A673 (cell line): ENCODE measurements at regions not wholly inside any gene's neighbourhood (a gene's known extent, or its start where the extent isn't known, plus 50 kb on each side); places are given as distances from the start of the nearest gene placed in this dataset.

ENCODE experiments used
- BruUV-seq: library from RNA; stranded (reverse); fragments of 400-500 nt; replicated peaks from 2 replicates; lab custom pipeline; 2021; lab: Mats Ljungman, UMichigan
- CTCF ChIA-PET: fragments of 300-600 bp; sonication (Branson Sonifier 250); formaldehyde crosslinking; loops from one replicate; lab custom pipeline; 2022; ENCODE audit warnings: antibody characterized with exemption; lab: Charles Lee
- POLR2A ChIA-PET: fragments of 300-600 bp; sonication (Branson Sonifier 250); formaldehyde crosslinking; loops from one replicate; lab custom pipeline; 2022; ENCODE audit warnings: antibody characterized with exemption; ENCODE audit not compliant: low non-redundant PET; lab: Charles Lee
- DNase-seq: peaks from one replicate; pipeline ENCODE4 v3.0.0-alpha.2; 2015; ENCODE audit warnings: low spot score
- H3K27ac ChIP-seq: fragments of 200-600 bp; sonication (generic); 2 replicates; pipeline ENCODE4 v1.5.1; 2016; ENCODE audit warnings: mixed run types, low read depth, mild to moderate bottlenecking, mixed read lengths, antibody characterized with exemption, low read length; ENCODE audit not compliant: poor library complexity, severe bottlenecking
- H3K27me3 ChIP-seq: fragments of 200-600 bp; sonication (generic); replicated peaks from 2 replicates; pipeline ENCODE4 v1.6.1; 2017; ENCODE audit warnings: mixed run types, low read depth, mild to moderate bottlenecking, mixed read lengths, antibody characterized with exemption, low read length; ENCODE audit not compliant: insufficient read depth, poor library complexity
- H3K36me3 ChIP-seq: fragments of 200-600 bp; sonication (generic); 2 replicates; pipeline ENCODE4 v1.6.1; 2016; ENCODE audit warnings: mixed run types, mild to moderate bottlenecking, mixed read lengths, antibody characterized with exemption, low read length; ENCODE audit not compliant: insufficient read depth, poor library complexity, severe bottlenecking
- H3K4me1 ChIP-seq: fragments of 200-600 bp; sonication (generic); 2 replicates; pipeline ENCODE4 v1.6.1; 2017; ENCODE audit warnings: mixed run types, mild to moderate bottlenecking, mixed read lengths, antibody characterized with exemption, low read length; ENCODE audit not compliant: insufficient read depth, poor library complexity, severe bottlenecking
- H3K4me3 ChIP-seq: fragments of 200-600 bp; sonication (generic); 2 replicates; pipeline ENCODE4 v1.5.1; 2016; ENCODE audit warnings: low read depth, mixed run types, mild to moderate bottlenecking, mixed read lengths, low read length; ENCODE audit not compliant: poor library complexity, severe bottlenecking
- H3K9me3 ChIP-seq: fragments of 200-600 bp; sonication (generic); 2 replicates; pipeline ENCODE4 v1.6.1; 2016; ENCODE audit warnings: mixed run types, low read depth, mild to moderate bottlenecking, mixed read lengths, antibody characterized with exemption, low read length; ENCODE audit not compliant: poor library complexity, severe bottlenecking
- CTCF ChIP-seq: fragments of 300-800, 200-600 bp; sonication (generic); conservative IDR thresholded peaks from 2 replicates; pipeline ENCODE4 v1.5.1; 2017; ENCODE audit warnings: low read depth, mild to moderate bottlenecking, antibody characterized with exemption, low read length, moderate library complexity, mixed read lengths
- EZH2 ChIP-seq: fragments of 200-600 bp; sonication (generic); IDR thresholded peaks from 2 replicates; pipeline ENCODE4 v1.6.1; 2017; ENCODE audit warnings: borderline replicate concordance, low read depth, mild to moderate bottlenecking, mixed read lengths, antibody characterized with exemption, low read length; ENCODE audit not compliant: poor library complexity, severe bottlenecking
- intact Hi-C: fragments of 100-400 bp; cut with micrococcal nuclease; formaldehyde crosslinking; loops from one replicate; pipeline ENCODE4 v1.10.0; 2022; ENCODE audit not compliant: unreplicated experiment

- intact Hi-C loops, result no loop called here
- TF ChIP-seq EZH2 (no peak), CTCF (no peak)
- Histone ChIP-seq H3K27me3 (no peaks in the 10 kb centered on the region), H3K9me3 (no peaks in the 10 kb centered on the region), H3K4me3 (no peak overlapping the region), H3K27ac (no peak overlapping the region), H3K36me3 (no peaks in the 10 kb centered on the region), H3K4me1 (no peaks in the 10 kb centered on the region)
- CTCF ChIA-PET, result no interaction called here
- BruUV-seq, result no TSS peak
- no peak for DNase-seq
- POLR2A ChIA-PET, result no interaction called here
These were observed 150.0 kb upstream of the ROBO2 start for GRCh38 chr3:76889911-76890310.

DNA sequence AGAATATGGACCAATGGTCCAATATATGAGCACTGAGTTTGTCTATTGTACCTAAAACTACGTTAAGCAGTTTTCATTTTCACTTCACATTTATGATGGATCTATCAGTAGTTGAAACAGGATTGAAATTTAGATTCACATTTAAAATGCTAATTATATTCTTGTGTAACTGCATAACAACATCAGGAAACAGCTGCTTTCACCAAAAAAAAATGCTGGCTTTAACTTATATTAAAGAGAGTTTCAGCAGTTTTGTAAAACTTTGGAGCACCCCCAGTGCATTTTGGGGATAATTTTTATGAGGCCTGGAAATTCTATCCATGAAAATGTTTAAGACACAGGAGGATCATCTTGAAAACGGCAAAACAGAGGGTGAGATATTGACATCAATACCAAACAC lies 142.8 kb upstream of the ROBO2 start:
- no TSS peak for BruUV-seq

GRCh38 chr3:76900596-76900995 lies 139.3 kb upstream of the ROBO2 start:
- no peak for DNase-seq
- Histone ChIP-seq H3K27me3 (no peaks in the 10 kb centered on the region), H3K36me3 (no peaks in the 10 kb centered on the region), H3K4me1 (no peaks in the 10 kb centered on the region), H3K4me3 (no peak overlapping the region), H3K9me3 (no peaks in the 10 kb centered on the region), H3K27ac (no peak overlapping the region)
- TF ChIP-seq EZH2 (no peak), CTCF (no peak)
- BruUV-seq, result no TSS peak
- ChIA-PET CTCF (no interaction called here), POLR2A (no interaction called here)
- intact Hi-C loops, result no loop called here

More for the DNA sequence above, 142.8 kb upstream of the ROBO2 start:
- no peak for DNase-seq
- intact Hi-C loops, result no loop called here
- Histone ChIP-seq H3K4me1 (no peaks in the 10 kb centered on the region), H3K27ac (no peak overlapping the region), H3K9me3 (no peaks in the 10 kb centered on the region), H3K4me3 (no peak overlapping the region), H3K27me3 (no peaks in the 10 kb centered on the region), H3K36me3 (no peaks in the 10 kb centered on the region)
- ChIA-PET CTCF (no interaction called here), POLR2A (no interaction called here)
- TF ChIP-seq CTCF, result no peak
- no peak for TF ChIP-seq EZH2
